HL-60 (cell line): ENCODE measurements at regions not wholly inside any gene's neighbourhood (a gene's known extent, or its start where the extent isn't known, plus 50 kb on each side); places are given as distances from the start of the nearest gene placed in this dataset.
"Not testable (repeated sequence)": the region's sequence is repeated elsewhere in the genome, so short reads cannot be mapped to it uniquely, and the experiment has no call there.

ENCODE experiments used
- DNase-seq, 2 experiments: peaks; one replicate each; pipeline ENCODE4 v3.0.0-alpha.2; 2010 to 2020; ENCODE audit warnings: low read depth in 1 of 2, low spot score in 1 of 2
- H3K27ac ChIP-seq: fragments of 250-450 bp; sonication (Bioruptor Pico); replicated peaks from 2 replicates; pipeline ENCODE4 v1.5.1; 2020; ENCODE audit warnings: mild to moderate bottlenecking, moderate library complexity
- H3K27me3 ChIP-seq: fragments of 250-450 bp; sonication (Bioruptor Pico); 2 replicates; pipeline ENCODE4 v1.5.1; 2021; ENCODE audit warnings: mild to moderate bottlenecking, moderate library complexity; ENCODE audit not compliant: insufficient read depth, poor library complexity, severe bottlenecking
- H3K4me3 ChIP-seq: replicated peaks from 2 replicates; pipeline ENCODE4 v1.5.1; 2011; ENCODE audit warnings: mild to moderate bottlenecking, control low read depth, low read length; ENCODE audit not compliant: insufficient read depth
- CTCF ChIP-seq: IDR thresholded peaks from one replicate; pipeline ENCODE4 v1.5.1; 2011; ENCODE audit warnings: low read length, control low read depth, inconsistent platforms; ENCODE audit not compliant: insufficient read depth
- GABPA ChIP-seq: IDR thresholded peaks from 2 replicates; pipeline ENCODE4 v1.6.1; 2012; ENCODE audit warnings: low read depth
- POLR2AphosphoS5 ChIP-seq: IDR thresholded peaks from 2 replicates; pipeline ENCODE4 v1.6.1; 2012; ENCODE audit warnings: low read depth
- REST ChIP-seq: IDR thresholded peaks from 2 replicates; pipeline ENCODE4 v1.6.1; 2012; ENCODE audit warnings: low read depth; ENCODE audit not compliant: insufficient replicate concordance
- SPI1 ChIP-seq: IDR thresholded peaks from 2 replicates; pipeline ENCODE4 v1.6.1; 2012; ENCODE audit warnings: low read depth, mild to moderate bottlenecking, borderline replicate concordance

- TF ChIP-seq GABPA (no peak), CTCF (no peak), REST (no peak), POLR2AphosphoS5 (no peak), SPI1 (no peak)
- Histone ChIP-seq H3K4me3 (no peak overlapping the region), H3K27ac (no peak overlapping the region), H3K27me3 (no peaks in the 10 kb centered on the region)
- DNase-seq: no peak
Observed at GRCh38 chr15:69924531-69924930, 173.2 kb downstream of the TLE3 start.

GRCh38 chr15:69926006-69926405 lies 171.7 kb downstream of the TLE3 start:
- Histone ChIP-seq H3K27ac (no peak overlapping the region), H3K4me3 (no peak overlapping the region), H3K27me3 (no peaks in the 10 kb centered on the region)
- TF ChIP-seq CTCF: no peak
- TF ChIP-seq GABPA: no peak
- TF ChIP-seq SPI1: no peak
- no peak for TF ChIP-seq POLR2AphosphoS5
- no peak for TF ChIP-seq REST
- no peak for DNase-seq

- Histone ChIP-seq H3K27me3 (no peaks in the 10 kb centered on the region), H3K4me3 (no peak overlapping the region), H3K27ac (no peak overlapping the region)
- no peak for DNase-seq
- TF ChIP-seq GABPA (no peak), REST (no peak), CTCF (no peak), SPI1 (no peak), POLR2AphosphoS5 (no peak)
Observed at GRCh38 chr15:69926721-69927120, 171.0 kb downstream of the TLE3 start.

- H3K4me3 ChIP-seq, DNase-seq, H3K27me3 ChIP-seq, H3K27ac ChIP-seq: not testable (repeated sequence)
Observed at GRCh38 chr15:69928890-69929289, 168.8 kb downstream of the TLE3 start.
